Epidermal melanocyte (primary cell): ENCODE measurements at regions not wholly inside any gene's neighbourhood (a gene's known extent, or its start where the extent isn't known, plus 50 kb on each side); places are given as distances from the start of the nearest gene placed in this dataset.
"Not testable (repeated sequence)": the region's sequence is repeated elsewhere in the genome, so short reads cannot be mapped to it uniquely, and the experiment has no call there.

ENCODE experiments used
- DNase-seq: peaks from one replicate; pipeline ENCODE4 v3.0.0; 2011; ENCODE audit warnings: low spot score; ENCODE audit not compliant: insufficient read length

- no peak for DNase-seq
Observed at GRCh38 chr4:138113819-138114400, 128.2 kb downstream of the SLC7A11 start.

- not testable (repeated sequence) for DNase-seq
Observed at GRCh38 chr4:138112890-138113289, 129.3 kb downstream of the SLC7A11 start.

- no peak for DNase-seq
Observed at GRCh38 chr4:138112389-138112788, 129.8 kb downstream of the SLC7A11 start.

GRCh38 chr4:138111462-138112000 lies 130.6 kb downstream of the SLC7A11 start:
- no peak for DNase-seq

- no peak for DNase-seq
Observed at GRCh38 chr4:138110815-138111214, 131.3 kb downstream of the SLC7A11 start.

GRCh38 chr4:138107023-138107422 lies 135.1 kb downstream of the SLC7A11 start:
- DNase-seq, result no peak

GRCh38 chr4:138105331-138105730 lies 136.8 kb downstream of the SLC7A11 start:
- no peak for DNase-seq

- DNase-seq, result no peak
Observed at GRCh38 chr4:138104284-138104680, 137.9 kb downstream of the SLC7A11 start.

- DNase-seq, result no peak
Observed at GRCh38 chr4:138103597-138104283, 138.4 kb downstream of the SLC7A11 start.

- no peak for DNase-seq
Observed at GRCh38 chr4:138099385-138099784, 142.8 kb downstream of the SLC7A11 start.

GRCh38 chr4:138097912-138098600 lies 144.1 kb downstream of the SLC7A11 start:
- DNase-seq, result no peak

- DNase-seq, result no peak
Observed at GRCh38 chr4:138096384-138097062, 145.6 kb downstream of the SLC7A11 start.

GRCh38 chr4:138095378-138095777 lies 146.8 kb downstream of the SLC7A11 start:
- DNase-seq, result no peak

GRCh38 chr4:138092060-138092459 lies 150.1 kb downstream of the SLC7A11 start:
- DNase-seq, result no peak

GRCh38 chr4:138090918-138091676 lies 151.1 kb downstream of the SLC7A11 start:
- no peak for DNase-seq

- peak; percentile 95 for DNase-seq
Observed at GRCh38 chr4:138090150-138090917, 151.8 kb downstream of the SLC7A11 start.

GRCh38 chr4:138088449-138089208 lies 153.5 kb downstream of the SLC7A11 start:
- DNase-seq, result no peak

GRCh38 chr4:138087066-138087719 lies 155.0 kb downstream of the SLC7A11 start:
- DNase-seq, result no peak

- no peak for DNase-seq
Observed at GRCh38 chr4:138086611-138087041, 155.5 kb downstream of the SLC7A11 start.
